Hepatocyte (in vitro differentiated cells): ENCODE measurements at regions not wholly inside any gene's neighbourhood (a gene's known extent, or its start where the extent isn't known, plus 50 kb on each side); places are given as distances from the start of the nearest gene placed in this dataset.

ENCODE experiments used
- DNase-seq: peaks from one replicate; pipeline ENCODE4 v3.0.0-alpha.2; 2016; ENCODE audit warnings: low spot score
- H2AFZ ChIP-seq: fragments of 200-600 bp; sonication (generic); 2 replicates; pipeline ENCODE4 v1.6.0; 2016; ENCODE audit warnings: antibody characterized with exemption, mild to moderate bottlenecking
- H3K27ac ChIP-seq: fragments of 200-600 bp; sonication (generic); 2 replicates; pipeline ENCODE4 v1.5.1; 2016; ENCODE audit warnings: mild to moderate bottlenecking
- H3K27me3 ChIP-seq: fragments of 200-600 bp; sonication (generic); 2 replicates; pipeline ENCODE4 v1.6.1; 2016
- H3K36me3 ChIP-seq: fragments of 200-600 bp; sonication (generic); replicated peaks from 2 replicates; pipeline ENCODE4 v1.5.1; 2016; ENCODE audit warnings: low read depth; ENCODE audit not compliant: insufficient read depth
- H3K4me1 ChIP-seq: fragments of 200-600 bp; sonication (generic); 2 replicates; pipeline ENCODE4 v1.5.1; 2016; ENCODE audit warnings: mild to moderate bottlenecking, moderate library complexity; ENCODE audit not compliant: insufficient read depth
- H3K4me2 ChIP-seq: fragments of 200-600 bp; sonication (generic); 2 replicates; pipeline ENCODE4 v1.6.0; 2016
- H3K4me3 ChIP-seq: fragments of 200-600 bp; sonication (generic); 2 replicates; pipeline ENCODE4 v1.5.1; 2016; ENCODE audit warnings: mild to moderate bottlenecking
- H3K79me2 ChIP-seq: fragments of 200-600 bp; sonication (generic); 2 replicates; pipeline ENCODE4 v1.6.0; 2017; ENCODE audit warnings: mild to moderate bottlenecking
- H3K9me2 ChIP-seq: fragments of 200-600 bp; sonication (generic); replicated peaks from 2 replicates; pipeline ENCODE4 v1.6.0; 2017; ENCODE audit warnings: mild to moderate bottlenecking; ENCODE audit not compliant: insufficient read depth
- H3K9me3 ChIP-seq: fragments of 200-600 bp; sonication (generic); 2 replicates; pipeline ENCODE4 v1.5.1; 2016; ENCODE audit warnings: low read depth, mild to moderate bottlenecking
- H4K20me1 ChIP-seq: fragments of 200-600 bp; sonication (generic); 2 replicates; pipeline ENCODE4 v1.6.0; 2016; ENCODE audit warnings: mild to moderate bottlenecking; ENCODE audit not compliant: insufficient read depth, poor library complexity, severe bottlenecking
- EZH2 ChIP-seq: fragments of 200-600 bp; sonication (generic); IDR thresholded peaks from 2 replicates; pipeline ENCODE4 v1.6.1; 2016; ENCODE audit warnings: antibody characterized with exemption, mild to moderate bottlenecking, borderline replicate concordance
- EZH2phosphoT487 ChIP-seq: fragments of 200-600 bp; sonication (generic); IDR thresholded peaks from one replicate; pipeline ENCODE4 v1.6.1; 2018; ENCODE audit warnings: antibody characterized with exemption, mild to moderate bottlenecking, low read depth, moderate library complexity; ENCODE audit not compliant: unreplicated experiment, severe bottlenecking
- WGBS: methylation state at CpG from one replicate; pipeline ENCODE4 v1.1.6; 2016; ENCODE audit warnings: low lambda C conversion rate; ENCODE audit errors: missing lambda C conversion rate; 5-methylcytosine and 5-hydroxymethylcytosine counted together
- TF ChIP-seq, protein P1 (sequence below): fragments of 200-600 bp; sonication (generic); IDR thresholded peaks from 2 replicates; pipeline ENCODE4 v1.5.1; 2016; ENCODE audit warnings: antibody characterized with exemption, mild to moderate bottlenecking; ENCODE audit not compliant: poor library complexity

DNA sequence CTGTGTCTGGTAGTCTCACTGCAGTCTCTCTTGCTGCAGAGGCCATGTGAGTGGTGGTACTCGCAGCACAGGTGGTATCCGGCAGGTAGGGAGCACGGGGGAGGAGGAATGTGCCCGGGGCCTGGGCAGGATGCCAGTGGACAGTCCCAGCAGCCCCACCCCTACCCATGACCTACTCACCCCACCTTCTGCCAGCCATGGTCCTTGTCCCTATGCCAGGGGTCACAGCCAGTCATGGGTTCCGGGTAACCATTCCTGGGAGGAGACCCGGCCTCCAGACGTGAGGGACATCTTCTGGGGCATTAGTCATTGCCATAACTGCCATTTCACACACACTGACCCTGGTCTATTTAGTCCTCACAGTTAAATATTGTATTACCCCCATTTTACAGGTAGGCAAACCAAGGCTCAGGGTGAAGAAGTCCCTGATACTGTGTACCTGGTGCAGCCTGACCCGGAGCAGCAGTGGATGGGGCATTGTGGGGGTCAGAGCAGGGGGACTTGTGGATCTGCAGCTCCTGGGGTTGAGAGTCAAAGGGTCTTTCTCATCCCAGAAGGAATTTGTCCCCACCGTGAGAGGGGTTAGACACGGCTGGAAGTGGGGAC is 58.8 kb upstream of the TAC4 start:
- 78% methylated on average over 9 of the region's 10 CpGs for WGBS
- H3K79me2 ChIP-seq = no peaks in the 10 kb centered on the region
- DNase-seq = no peak
- H3K9me2 ChIP-seq = no peaks in the 10 kb centered on the region
- no peak overlapping the region for H3K27ac ChIP-seq
- H3K36me3 ChIP-seq = no peaks in the 10 kb centered on the region
- TF ChIP-seq EZH2 (no peak), EZH2phosphoT487 (no peak)
- TF ChIP-seq, protein P1, sequence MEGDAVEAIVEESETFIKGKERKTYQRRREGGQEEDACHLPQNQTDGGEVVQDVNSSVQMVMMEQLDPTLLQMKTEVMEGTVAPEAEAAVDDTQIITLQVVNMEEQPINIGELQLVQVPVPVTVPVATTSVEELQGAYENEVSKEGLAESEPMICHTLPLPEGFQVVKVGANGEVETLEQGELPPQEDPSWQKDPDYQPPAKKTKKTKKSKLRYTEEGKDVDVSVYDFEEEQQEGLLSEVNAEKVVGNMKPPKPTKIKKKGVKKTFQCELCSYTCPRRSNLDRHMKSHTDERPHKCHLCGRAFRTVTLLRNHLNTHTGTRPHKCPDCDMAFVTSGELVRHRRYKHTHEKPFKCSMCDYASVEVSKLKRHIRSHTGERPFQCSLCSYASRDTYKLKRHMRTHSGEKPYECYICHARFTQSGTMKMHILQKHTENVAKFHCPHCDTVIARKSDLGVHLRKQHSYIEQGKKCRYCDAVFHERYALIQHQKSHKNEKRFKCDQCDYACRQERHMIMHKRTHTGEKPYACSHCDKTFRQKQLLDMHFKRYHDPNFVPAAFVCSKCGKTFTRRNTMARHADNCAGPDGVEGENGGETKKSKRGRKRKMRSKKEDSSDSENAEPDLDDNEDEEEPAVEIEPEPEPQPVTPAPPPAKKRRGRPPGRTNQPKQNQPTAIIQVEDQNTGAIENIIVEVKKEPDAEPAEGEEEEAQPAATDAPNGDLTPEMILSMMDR = no peak
- H4K20me1 ChIP-seq = no peaks in the 10 kb centered on the region
- H3K4me2 ChIP-seq = no peak overlapping the region
- H3K4me1 ChIP-seq = peaks cover 6% of the 10 kb centered on the region
- no peak overlapping the region for H3K4me3 ChIP-seq
- no peak overlapping the region for H2AFZ ChIP-seq
- peaks cover 83% of the 10 kb centered on the region for H3K27me3 ChIP-seq
- H3K9me3 ChIP-seq = no peaks in the 10 kb centered on the region

DNA sequence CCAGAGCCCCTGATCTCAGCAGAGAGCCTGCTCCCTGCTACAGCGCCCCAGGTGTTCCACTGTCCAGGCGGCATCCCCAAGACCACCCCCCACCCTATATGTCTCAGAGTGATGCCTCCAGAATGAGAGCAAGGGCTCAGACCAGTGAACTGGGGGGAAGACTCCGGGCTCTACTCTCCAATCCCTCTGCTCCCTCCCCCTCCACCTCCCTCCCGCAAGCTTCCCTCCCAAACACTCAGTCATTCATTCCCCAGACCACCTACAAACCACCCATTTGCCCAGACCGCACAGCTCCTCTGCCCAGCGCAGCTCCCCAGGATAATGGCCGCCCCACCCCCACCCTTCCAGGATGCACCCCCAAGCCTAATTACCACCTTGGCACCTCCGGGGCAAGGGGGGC is 59.4 kb upstream of the TAC4 start:
- no peak overlapping the region for H2AFZ ChIP-seq
- H3K27me3 ChIP-seq = peaks cover 85% of the 10 kb centered on the region
- TF ChIP-seq EZH2 = no peak
- TF ChIP-seq, protein P1 = no peak
- TF ChIP-seq EZH2phosphoT487 = no peak
- no peaks in the 10 kb centered on the region for H3K9me3 ChIP-seq
- no peak for DNase-seq
- no peak overlapping the region for H3K4me2 ChIP-seq
- H3K9me2 ChIP-seq = no peaks in the 10 kb centered on the region
- H4K20me1 ChIP-seq = no peaks in the 10 kb centered on the region
- no peak overlapping the region for H3K4me3 ChIP-seq
- no peaks in the 10 kb centered on the region for H3K36me3 ChIP-seq
- 59% methylated on average over 7 of the region's 8 CpGs for WGBS
- peaks cover 3% of the 10 kb centered on the region for H3K4me1 ChIP-seq
- no peaks in the 10 kb centered on the region for H3K79me2 ChIP-seq
- H3K27ac ChIP-seq = no peak overlapping the region

DNA sequence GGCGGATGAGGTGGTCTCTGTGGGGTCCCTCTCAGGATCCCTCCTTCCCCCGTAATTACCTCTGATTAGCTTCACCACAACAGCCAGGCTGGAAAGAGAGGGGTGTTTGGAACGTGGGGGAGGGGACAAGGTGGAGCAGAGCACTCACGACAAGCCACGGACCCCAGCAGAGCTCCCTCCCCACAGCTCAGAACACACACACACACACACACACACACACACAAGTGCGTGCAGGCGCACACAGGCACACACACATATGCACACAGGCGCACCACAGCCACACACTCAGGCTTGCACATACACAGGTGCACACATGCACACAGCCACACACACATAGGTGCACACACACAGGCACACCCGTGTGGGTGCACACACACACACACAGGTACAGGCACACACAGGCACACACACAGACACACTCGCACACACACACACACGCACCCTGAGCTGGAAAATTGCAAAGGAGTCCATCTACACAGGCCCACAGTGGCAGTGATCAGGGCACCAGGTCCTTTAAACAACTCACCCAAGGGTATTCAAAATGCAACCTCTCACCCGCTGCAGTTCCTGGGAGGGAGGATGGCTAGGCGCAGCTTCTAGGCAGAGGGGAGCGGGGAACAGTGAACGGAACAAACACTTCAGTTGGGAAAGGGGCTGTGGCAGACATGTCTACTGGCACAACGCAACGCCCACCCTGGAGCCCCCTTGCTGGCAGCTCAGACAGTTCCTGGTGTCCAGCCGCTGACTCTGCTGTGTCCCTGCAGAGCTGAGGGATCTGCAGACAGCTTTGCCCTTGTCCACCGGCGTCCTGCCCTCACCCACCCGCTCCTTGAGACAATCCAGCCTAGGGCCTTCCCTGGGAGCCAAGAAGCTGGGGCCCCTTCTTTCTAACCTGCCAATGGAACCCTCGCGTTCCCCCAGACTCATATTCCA is 59.9 kb upstream of the DLX4 start:
- no peak overlapping the region for H2AFZ ChIP-seq
- no peak overlapping the region for H3K27ac ChIP-seq
- H3K4me2 ChIP-seq = no peak overlapping the region
- H3K79me2 ChIP-seq = no peaks in the 10 kb centered on the region
- WGBS = 59% methylated on average over 20 of the region's 23 CpGs
- no peak overlapping the region for H3K4me3 ChIP-seq
- H3K9me3 ChIP-seq = no peaks in the 10 kb centered on the region
- no peaks in the 10 kb centered on the region for H3K9me2 ChIP-seq
- no peaks in the 10 kb centered on the region for H3K36me3 ChIP-seq
- TF ChIP-seq EZH2 = no peak
- no peaks in the 10 kb centered on the region for H4K20me1 ChIP-seq
- H3K27me3 ChIP-seq = peaks cover 78% of the 10 kb centered on the region
- DNase-seq = no peak
- H3K4me1 ChIP-seq = no peaks in the 10 kb centered on the region

DNA sequence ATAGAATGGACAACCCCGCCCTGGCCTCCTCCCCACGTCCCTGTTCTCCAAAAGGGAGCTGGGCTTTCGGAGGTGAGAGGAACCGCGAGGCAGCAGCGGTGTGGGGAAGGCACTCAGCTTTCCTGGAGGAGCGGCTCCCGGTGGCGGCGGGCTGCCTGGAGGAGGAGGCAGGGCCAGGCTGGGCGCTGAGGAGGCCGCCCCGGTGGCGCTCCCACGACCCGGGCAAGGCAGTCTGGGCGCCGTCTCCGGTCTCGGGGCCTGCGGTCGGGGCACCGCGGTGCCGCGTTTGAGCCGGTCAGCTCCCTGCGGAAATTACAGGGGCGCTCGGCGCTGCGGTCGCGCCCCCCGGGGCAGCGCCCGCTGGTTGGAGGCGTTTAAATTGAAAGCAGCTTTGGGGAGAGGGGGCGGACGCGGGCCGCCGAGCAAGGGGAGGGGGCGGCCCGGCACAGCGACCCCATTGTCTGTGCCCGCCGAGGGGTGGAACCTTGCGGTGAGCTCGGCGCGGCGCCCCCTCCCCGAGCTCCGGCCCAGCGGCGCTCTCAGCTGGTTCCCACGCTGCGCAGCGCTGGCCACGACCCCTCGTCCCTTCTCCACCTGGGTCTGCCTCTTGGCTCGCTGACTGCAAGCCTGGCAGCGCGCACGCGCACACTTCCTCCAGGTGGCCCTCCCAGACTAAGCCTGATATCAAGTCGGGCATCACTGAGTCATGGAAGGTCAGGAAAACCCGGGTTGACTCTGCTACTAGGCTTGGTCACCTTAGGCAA is 58.7 kb upstream of the DLX4 start:
- peak overlapping the region; percentile 1 for H3K4me3 ChIP-seq
- H3K36me3 ChIP-seq = no peaks in the 10 kb centered on the region
- TF ChIP-seq EZH2phosphoT487 = peak; percentile 57
- TF ChIP-seq, protein P1 = no peak
- TF ChIP-seq EZH2 = peak; percentile 75
- no peak overlapping the region for H3K27ac ChIP-seq
- peak; percentile 84 for DNase-seq
- H2AFZ ChIP-seq = peak overlapping the region; percentile 9
- WGBS = 4% methylated on average over 53 of the region's 69 CpGs
- H3K4me2 ChIP-seq = peak overlapping the region; percentile 97
- no peaks in the 10 kb centered on the region for H3K9me2 ChIP-seq
- H3K27me3 ChIP-seq = peaks cover 77% of the 10 kb centered on the region
- H3K9me3 ChIP-seq = no peaks in the 10 kb centered on the region
- no peaks in the 10 kb centered on the region for H4K20me1 ChIP-seq
- no peaks in the 10 kb centered on the region for H3K79me2 ChIP-seq
- no peaks in the 10 kb centered on the region for H3K4me1 ChIP-seq
